A673 (cell line): ENCODE measurements at regions not wholly inside any gene's neighbourhood (a gene's known extent, or its start where the extent isn't known, plus 50 kb on each side); places are given as distances from the start of the nearest gene placed in this dataset.
"Not testable (repeated sequence)": the region's sequence is repeated elsewhere in the genome, so short reads cannot be mapped to it uniquely, and the experiment has no call there.

Source experiments
- BruUV-seq: library from RNA; stranded (reverse); fragments of 400-500 nt; replicated peaks from 2 replicates; lab custom pipeline; 2021; lab: Mats Ljungman, UMichigan
- CTCF ChIA-PET: fragments of 300-600 bp; sonication (Branson Sonifier 250); formaldehyde crosslinking; loops from one replicate; lab custom pipeline; 2022; ENCODE audit warnings: antibody characterized with exemption; lab: Charles Lee
- POLR2A ChIA-PET: fragments of 300-600 bp; sonication (Branson Sonifier 250); formaldehyde crosslinking; loops from one replicate; lab custom pipeline; 2022; ENCODE audit warnings: antibody characterized with exemption; ENCODE audit not compliant: low non-redundant PET; lab: Charles Lee
- DNase-seq: peaks from one replicate; pipeline ENCODE4 v3.0.0-alpha.2; 2015; ENCODE audit warnings: low spot score
- H3K27ac ChIP-seq: fragments of 200-600 bp; sonication (generic); 2 replicates; pipeline ENCODE4 v1.5.1; 2016; ENCODE audit warnings: mixed run types, low read depth, mild to moderate bottlenecking, mixed read lengths, antibody characterized with exemption, low read length; ENCODE audit not compliant: poor library complexity, severe bottlenecking
- H3K27me3 ChIP-seq: fragments of 200-600 bp; sonication (generic); replicated peaks from 2 replicates; pipeline ENCODE4 v1.6.1; 2017; ENCODE audit warnings: mixed run types, low read depth, mild to moderate bottlenecking, mixed read lengths, antibody characterized with exemption, low read length; ENCODE audit not compliant: insufficient read depth, poor library complexity
- H3K36me3 ChIP-seq: fragments of 200-600 bp; sonication (generic); 2 replicates; pipeline ENCODE4 v1.6.1; 2016; ENCODE audit warnings: mixed run types, mild to moderate bottlenecking, mixed read lengths, antibody characterized with exemption, low read length; ENCODE audit not compliant: insufficient read depth, poor library complexity, severe bottlenecking
- H3K4me1 ChIP-seq: fragments of 200-600 bp; sonication (generic); 2 replicates; pipeline ENCODE4 v1.6.1; 2017; ENCODE audit warnings: mixed run types, mild to moderate bottlenecking, mixed read lengths, antibody characterized with exemption, low read length; ENCODE audit not compliant: insufficient read depth, poor library complexity, severe bottlenecking
- H3K4me3 ChIP-seq: fragments of 200-600 bp; sonication (generic); 2 replicates; pipeline ENCODE4 v1.5.1; 2016; ENCODE audit warnings: low read depth, mixed run types, mild to moderate bottlenecking, mixed read lengths, low read length; ENCODE audit not compliant: poor library complexity, severe bottlenecking
- H3K9me3 ChIP-seq: fragments of 200-600 bp; sonication (generic); 2 replicates; pipeline ENCODE4 v1.6.1; 2016; ENCODE audit warnings: mixed run types, low read depth, mild to moderate bottlenecking, mixed read lengths, antibody characterized with exemption, low read length; ENCODE audit not compliant: poor library complexity, severe bottlenecking
- EZH2 ChIP-seq: fragments of 200-600 bp; sonication (generic); IDR thresholded peaks from 2 replicates; pipeline ENCODE4 v1.6.1; 2017; ENCODE audit warnings: borderline replicate concordance, low read depth, mild to moderate bottlenecking, mixed read lengths, antibody characterized with exemption, low read length; ENCODE audit not compliant: poor library complexity, severe bottlenecking
- intact Hi-C: fragments of 100-400 bp; cut with micrococcal nuclease; formaldehyde crosslinking; loops from one replicate; pipeline ENCODE4 v1.10.0; 2022; ENCODE audit not compliant: unreplicated experiment
- TF ChIP-seq, protein P1 (sequence below): fragments of 300-800, 200-600 bp; sonication (generic); conservative IDR thresholded peaks from 2 replicates; pipeline ENCODE4 v1.5.1; 2017; ENCODE audit warnings: low read depth, mild to moderate bottlenecking, antibody characterized with exemption, low read length, moderate library complexity, mixed read lengths

- no peak overlapping the region for H3K4me3 ChIP-seq
- H3K9me3 ChIP-seq: no peaks in the 10 kb centered on the region
- TF ChIP-seq, protein P1, sequence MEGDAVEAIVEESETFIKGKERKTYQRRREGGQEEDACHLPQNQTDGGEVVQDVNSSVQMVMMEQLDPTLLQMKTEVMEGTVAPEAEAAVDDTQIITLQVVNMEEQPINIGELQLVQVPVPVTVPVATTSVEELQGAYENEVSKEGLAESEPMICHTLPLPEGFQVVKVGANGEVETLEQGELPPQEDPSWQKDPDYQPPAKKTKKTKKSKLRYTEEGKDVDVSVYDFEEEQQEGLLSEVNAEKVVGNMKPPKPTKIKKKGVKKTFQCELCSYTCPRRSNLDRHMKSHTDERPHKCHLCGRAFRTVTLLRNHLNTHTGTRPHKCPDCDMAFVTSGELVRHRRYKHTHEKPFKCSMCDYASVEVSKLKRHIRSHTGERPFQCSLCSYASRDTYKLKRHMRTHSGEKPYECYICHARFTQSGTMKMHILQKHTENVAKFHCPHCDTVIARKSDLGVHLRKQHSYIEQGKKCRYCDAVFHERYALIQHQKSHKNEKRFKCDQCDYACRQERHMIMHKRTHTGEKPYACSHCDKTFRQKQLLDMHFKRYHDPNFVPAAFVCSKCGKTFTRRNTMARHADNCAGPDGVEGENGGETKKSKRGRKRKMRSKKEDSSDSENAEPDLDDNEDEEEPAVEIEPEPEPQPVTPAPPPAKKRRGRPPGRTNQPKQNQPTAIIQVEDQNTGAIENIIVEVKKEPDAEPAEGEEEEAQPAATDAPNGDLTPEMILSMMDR: no peak
- TF ChIP-seq EZH2: no peak
- BruUV-seq: no TSS peak
- ChIA-PET POLR2A (no interaction called here), CTCF (no interaction called here)
- no peaks in the 10 kb centered on the region for H3K36me3 ChIP-seq
- no peak overlapping the region for H3K27ac ChIP-seq
- H3K27me3 ChIP-seq: no peaks in the 10 kb centered on the region
- intact Hi-C loops: no loop called here
- DNase-seq: no peak
- no peaks in the 10 kb centered on the region for H3K4me1 ChIP-seq
These were observed 160.7 kb downstream of the MID1IP1 start for GRCh38 chrX:38961936-38962335.

- BruUV-seq, H3K27ac ChIP-seq, H3K4me3 ChIP-seq, H3K36me3 ChIP-seq, intact Hi-C loops, H3K9me3 ChIP-seq, H3K27me3 ChIP-seq, POLR2A ChIA-PET, CTCF ChIA-PET, DNase-seq, H3K4me1 ChIP-seq: not testable (repeated sequence)
These were observed 162.0 kb downstream of the MID1IP1 start for GRCh38 chrX:38963244-38963643.

DNA sequence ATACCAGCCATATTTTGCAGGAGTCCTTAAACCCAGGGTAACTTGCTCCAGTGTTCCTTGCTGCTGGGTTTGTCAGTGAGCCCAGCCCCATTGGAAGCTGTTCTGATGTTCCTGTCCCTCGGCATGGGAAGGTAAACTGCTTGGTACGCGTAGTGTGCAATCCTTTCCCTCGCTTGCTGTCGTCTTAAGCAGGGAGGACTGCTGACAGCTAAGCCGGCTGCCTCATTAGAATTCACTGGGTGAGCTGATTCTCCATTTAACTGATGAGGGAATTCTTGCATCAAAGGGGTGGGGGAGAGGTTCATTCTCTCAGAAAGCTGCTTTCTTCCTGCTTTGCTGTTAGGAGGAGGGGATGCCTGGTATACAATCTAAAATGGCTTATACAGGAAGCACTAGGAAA is 164.6 kb downstream of the MID1IP1 start:
- H3K27me3 ChIP-seq: no peaks in the 10 kb centered on the region
- TF ChIP-seq, protein P1: no peak
- TF ChIP-seq EZH2: no peak
- CTCF ChIA-PET: no interaction called here
- no peak for DNase-seq
- H3K27ac ChIP-seq: no peak overlapping the region
- no peaks in the 10 kb centered on the region for H3K9me3 ChIP-seq
- POLR2A ChIA-PET: no interaction called here
- intact Hi-C loops: no loop called here
- no peaks in the 10 kb centered on the region for H3K4me1 ChIP-seq
- no peak overlapping the region for H3K4me3 ChIP-seq
- no peaks in the 10 kb centered on the region for H3K36me3 ChIP-seq
- BruUV-seq: no TSS peak
